ENCODE measurements at regions not wholly inside any gene's neighbourhood (a gene's known extent, or its start where the extent isn't known, plus 50 kb on each side); places are given as distances from the start of the nearest gene placed in this dataset.
"Not testable (repeated sequence)": the region's sequence is repeated elsewhere in the genome, so short reads cannot be mapped to it uniquely, and the experiment has no call there.

DNA sequence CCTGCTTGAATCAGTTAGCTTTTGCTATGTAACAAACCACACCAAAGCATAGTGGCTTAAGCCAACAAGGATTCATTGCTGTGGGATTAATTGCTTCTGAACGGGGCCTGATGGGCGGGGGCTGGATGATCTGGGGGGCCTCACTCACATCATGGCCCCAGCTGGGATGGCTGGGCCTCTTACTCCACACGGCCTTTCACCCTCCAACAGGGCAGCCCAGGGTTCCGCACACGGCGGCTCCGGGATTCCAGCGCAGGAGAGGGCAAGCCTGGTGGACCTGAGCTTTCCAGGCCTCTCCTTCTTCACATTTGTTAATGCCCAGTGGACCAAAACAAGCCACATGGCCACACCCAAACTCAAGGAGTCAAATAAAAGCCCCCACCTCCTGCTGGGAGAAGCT is 86.3 kb upstream of the PHLPP1 start:
- DNase-seq: no peak

DNA sequence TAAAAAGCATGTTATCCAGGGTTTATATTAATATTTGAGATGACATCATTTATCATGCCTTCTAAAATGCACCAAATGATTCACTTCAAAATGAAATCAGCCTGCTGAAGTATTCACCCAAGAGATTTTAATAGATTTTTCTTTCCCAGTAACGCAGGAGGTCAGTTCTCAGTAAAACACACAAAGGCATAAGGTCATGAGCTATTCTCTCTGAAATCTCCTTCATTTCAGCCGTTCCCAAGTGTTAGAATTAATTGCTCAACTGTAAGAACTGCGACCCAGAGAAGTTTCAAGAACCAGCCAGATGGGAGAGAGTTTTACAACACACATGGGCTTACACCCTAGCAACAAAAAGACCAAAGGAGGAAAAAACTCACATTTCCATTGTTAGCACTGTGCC is 84.2 kb upstream of the PHLPP1 start:
- DNase-seq: no peak

DNA sequence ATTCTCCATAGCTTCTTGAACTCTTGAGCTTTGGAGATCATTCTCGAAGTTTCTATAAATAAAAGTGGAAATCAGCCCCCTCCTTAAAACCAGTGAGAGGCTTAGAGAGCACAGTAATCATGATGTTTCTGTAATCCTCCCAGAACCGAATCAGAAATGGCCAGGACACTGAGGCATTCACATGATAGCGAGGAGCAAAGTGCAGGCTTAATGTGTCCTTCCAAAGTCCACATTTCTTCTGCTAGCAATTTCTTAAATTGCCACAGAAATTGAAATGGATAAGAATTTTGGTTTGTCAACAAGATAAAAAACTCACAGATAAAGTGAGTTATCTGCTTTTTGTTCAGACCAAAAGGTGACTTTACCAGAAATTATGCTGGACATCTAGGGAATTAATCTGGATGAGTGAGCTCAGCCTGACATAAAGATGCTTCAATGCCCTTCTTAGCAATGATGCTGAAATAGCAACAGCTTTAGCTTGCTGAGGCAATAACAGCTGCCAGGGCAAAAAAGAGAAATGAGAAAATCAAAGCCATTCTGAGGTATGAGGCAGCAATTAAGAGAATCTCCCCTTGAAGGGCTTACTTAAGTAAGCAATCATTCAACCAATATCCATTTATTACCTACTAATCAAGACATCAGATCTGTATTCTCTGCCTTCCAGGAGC is 82.4 kb upstream of the PHLPP1 start:
- DNase-seq: no peak

DNA sequence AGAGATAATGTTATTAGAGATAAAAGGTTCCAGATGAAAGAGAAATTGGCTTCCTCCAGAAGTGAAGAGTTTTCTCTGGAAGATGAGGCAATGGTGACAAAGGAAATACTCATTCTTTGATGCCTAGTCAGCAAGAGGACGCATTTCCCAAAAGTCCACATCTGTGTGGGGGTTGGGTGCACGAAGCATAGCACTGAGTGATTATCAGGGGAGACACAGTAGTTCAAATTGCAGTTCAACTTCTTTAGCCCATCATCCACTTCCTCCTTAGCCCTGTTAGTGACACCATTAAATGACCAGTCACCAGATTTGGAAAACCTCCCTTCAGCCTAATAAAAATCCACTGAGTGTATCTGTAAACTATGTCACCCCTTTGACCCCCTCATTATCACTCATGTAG is 80.9 kb upstream of the PHLPP1 start:
- no peak for DNase-seq

DNA sequence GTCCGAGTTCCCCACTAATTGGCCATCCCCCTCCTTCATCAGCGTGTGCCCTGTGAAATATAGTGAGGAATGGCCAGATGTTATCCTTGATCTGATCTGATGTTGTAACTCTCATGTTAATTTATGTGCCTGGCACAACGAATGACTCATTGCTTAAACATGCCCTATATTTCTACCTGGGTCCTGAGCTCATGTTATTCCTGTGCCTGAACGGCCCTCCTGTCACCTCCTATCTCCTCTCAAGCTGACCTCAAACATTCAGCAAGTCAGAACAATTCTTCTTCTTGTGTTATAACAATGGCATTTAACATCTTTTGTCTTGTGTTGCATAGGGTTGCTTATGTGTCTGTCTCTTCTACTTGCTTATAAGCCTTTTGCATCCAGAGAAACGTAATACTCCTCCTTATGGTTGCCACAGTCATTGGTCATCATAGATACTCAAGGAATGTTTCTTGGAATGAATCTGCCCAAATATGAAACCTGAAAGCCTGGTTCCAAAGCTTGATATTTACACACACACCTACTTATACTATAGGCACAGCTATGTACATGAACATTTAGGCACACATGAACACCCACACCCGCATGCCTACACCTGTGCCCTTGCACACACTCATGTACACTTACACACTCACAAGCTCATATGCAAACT is 80.2 kb upstream of the PHLPP1 start:
- DNase-seq: no peak

DNA sequence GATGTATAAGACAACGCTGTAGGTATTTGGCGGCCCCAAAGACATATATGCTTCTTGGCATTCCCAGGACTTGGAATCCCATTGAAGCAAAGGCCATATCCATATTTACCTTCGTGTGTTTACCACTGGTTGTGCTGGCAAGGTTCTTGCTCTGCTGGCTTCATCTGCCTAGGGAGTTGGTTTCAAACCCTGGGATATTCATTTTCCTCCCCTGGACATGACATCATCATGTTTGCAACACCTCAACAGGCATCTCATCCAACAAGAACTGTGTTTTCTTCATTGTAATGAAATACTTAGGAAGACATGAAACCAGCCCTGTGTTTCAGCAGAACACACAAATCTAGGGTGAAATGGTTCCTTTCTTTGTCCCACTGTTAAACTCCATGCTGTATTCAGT is 77.9 kb upstream of the PHLPP1 start:
- no peak for DNase-seq

DNA sequence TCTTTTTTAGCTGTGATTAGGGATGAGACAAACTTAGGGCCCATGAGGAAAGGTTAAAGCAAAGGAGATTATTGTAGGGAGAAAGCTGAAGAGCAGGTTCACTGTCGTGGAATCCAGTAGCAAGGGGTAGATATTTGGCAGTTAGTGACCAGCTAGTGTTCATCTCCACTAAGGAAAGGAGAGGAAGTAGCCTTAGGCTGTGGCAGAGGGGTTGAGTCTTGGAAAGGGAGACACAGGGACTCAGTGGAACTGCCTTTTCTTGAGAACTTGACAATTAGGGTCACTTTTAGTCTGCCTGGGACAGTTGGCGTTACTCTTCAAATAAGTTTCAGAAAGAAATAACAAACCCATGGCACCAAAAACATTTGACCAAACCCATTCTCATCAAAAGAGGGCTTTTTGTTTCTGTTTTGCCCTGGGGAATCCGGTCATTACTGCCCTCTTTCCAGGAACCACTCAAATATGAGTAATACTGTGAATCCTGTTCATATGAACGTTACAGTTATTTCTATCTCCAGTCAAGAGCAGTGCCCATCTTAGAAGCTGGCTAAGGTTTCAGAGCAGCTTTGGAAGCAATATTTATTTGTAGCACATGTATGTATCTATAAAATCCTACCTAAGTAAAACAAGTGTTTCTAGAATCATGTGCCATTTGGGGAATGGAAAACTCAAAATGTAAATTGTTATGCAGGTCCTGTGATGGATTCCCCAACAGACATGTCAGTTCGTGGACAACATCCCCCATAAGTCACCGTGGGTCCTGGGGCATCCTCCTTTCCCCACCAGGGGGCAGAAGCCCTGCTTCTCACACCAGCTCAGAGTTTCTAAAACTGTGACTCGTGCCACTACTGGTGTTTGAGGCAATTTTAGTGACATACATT is 77.3 kb upstream of the PHLPP1 start:
- DNase-seq: peak; percentile 81

DNA sequence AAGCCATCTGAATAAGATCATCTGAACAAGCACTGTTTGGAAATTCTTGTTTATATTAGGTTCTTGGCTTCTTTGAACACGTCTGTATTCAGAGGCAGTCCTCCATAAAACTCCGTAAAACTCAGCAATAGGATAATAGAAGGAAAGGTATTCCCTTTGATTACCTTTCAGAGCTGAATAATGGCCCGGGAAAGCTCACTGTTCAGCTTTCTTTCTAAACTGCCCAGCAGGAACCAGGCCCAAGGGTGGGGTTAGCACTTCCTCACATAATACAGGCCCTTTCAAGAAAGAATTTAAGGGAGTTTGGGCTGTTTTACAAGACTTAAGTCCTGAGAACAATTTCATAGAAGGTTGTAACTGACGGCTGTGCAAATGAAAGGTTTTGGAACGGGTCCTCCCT is 72.2 kb upstream of the PHLPP1 start:
- DNase-seq: no peak

DNA sequence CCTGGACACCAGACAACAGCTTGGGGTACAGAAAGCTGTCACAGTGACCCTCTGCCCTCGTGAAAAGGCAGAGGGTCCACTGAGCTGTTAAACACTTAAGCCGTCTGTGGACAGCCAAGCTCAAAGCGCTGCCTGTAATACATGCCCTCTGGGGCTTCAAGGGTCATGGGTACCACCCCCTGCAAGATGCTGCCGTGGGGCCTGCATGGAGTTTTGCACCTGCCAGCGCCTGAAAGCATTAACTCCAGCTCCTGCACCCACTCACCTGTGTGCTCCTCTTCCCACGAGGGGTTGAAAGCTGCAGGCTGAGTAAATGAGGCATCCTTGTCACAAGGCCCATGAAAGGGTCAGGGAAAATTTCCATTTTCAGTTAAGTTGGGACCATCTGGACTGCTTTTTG is 70.6 kb upstream of the PHLPP1 start:
- no peak for DNase-seq

DNA sequence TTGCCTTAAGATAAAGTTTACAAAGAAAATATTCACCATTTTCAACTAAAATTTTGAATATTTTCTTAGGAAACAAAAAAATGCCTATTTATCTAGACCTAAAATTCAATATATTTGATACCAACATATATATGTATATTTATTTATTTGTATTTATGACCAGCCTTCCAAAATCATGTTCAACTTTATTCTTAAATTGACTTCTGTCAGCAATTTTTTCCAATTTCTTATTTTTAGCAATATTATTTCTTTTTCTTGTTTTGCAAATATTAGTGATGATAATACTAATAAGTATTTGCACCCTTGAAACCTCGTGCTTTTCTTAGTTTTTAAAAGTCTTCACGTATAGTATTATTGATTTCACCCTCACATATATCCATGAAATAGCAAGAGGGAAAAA is 68.2 kb upstream of the PHLPP1 start:
- DNase-seq: no peak

DNA sequence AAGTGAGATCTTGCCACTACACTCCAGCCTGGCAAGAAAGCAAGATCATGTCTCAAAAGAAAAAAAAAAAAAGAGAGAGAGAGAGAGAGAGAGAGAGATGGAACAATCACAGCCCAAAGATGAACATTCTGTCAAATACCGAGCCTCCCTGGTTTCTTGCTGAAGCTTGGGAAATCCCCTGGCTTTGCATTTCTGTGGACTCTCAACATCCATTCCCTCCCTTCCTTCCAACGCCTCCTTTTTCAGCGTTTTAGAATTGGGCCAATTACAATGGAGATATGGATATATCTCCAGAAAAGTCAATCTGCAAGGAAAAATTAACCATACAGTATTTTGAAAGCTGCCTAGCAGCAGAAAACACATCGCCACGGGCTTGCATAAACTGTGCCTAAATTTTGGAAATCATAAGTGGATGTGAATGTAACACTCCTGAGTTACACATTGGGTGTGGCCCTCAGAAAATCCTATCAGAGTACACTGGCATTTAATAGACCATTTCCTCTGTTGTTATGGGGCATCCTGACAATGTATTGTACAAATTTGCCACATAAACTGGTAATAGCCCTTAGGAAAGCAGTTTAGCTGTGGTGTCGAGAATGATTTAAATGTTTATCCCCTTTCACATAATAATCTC is 67.2 kb upstream of the PHLPP1 start:
- no peak for DNase-seq

DNA sequence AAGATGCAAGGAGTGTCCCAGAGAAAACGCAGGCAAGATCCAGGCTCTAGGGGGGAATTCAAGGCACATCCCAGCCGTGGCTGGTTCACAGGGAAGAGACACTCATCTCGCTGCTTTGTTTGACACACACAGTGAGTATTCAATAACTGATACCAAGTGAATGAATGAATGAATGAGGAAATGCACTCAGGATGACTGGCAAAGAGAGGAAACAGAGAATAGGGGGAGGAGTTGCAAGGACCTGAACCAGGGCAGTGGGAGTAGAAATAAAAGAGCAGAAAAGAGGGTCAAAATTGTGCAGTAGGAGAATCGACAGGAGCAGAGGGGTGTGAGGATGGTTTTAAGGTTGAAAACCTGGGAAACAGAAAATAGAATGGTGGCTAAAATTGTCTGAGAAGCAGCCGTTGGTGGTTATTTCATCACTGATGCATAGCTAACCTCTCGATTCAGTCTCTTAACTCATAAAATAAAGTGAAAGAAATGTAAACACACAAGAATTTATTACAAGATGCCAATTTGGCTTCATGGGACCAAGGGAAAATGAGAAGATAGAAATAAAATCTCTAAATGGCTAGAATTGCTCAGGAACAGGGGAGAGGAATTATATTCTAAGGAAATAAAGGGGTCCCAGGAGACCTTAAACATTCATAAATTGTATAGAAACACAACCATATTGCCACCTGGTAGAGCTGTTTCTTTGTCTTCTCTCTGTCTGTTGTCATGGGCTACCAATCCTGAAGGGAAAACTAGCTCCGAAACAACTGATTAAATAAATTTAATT is 63.9 kb upstream of the PHLPP1 start:
- no peak for DNase-seq

DNA sequence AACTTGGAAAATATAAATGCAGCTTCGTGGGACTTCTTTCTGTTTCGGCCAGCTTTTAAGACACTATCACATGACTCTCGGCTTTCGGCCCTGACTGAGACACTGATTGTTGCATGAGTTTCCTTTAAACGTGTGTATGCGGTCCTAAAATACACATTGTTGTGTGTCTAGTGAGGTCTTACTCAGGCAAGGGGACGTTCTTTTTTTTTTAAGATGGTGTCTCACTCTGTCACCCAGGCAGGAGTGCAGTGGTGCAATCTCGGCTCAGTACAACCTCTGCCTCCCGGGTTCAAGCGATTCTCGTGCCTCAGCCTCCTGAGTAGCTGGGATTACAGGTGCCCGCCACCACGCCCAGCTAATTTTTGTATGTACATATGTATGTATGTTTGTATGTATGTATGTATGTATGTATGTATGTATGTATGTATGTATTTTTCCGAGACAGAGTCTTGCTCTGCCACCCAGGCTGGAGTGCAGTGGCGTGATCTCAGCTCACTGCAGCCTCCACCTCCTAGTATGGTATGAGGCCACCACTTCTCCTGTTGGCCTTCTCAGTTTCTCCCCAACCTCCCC is 63.2 kb upstream of the PHLPP1 start:
- DNase-seq: not testable (repeated sequence)

DNA sequence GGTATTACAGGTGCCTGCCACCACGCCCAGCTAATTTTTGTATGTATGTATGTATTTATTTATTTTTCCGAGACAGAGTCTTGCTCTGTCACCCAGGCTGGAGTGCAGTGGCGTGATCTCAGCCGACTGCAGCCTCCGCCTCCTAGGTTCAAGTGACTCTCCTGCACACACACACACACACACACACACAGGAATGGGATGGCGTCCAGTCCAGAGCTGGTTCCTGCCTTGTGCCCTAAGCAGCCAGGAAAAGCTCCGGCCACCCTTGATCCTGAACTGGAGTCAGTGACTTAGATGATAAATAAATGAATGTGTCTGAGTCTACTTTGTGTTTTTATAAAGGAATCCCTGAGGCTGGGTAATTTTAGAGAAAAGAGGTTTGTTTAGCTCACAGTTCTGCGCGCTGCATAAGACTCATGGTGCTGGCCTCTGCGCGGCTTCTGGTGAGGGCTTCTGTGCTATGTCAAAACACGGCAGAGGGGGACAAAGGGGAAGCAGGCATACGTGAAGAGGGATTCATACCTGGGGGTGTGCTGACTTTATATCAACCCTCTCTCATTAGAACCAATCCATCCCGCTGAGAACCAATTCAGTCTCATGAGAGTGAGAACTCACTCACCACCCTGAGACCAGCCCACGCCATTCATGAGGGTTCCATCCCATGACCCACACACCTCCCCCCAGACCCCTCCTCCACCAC is 59.7 kb upstream of the PHLPP1 start:
- no peak for DNase-seq

DNA sequence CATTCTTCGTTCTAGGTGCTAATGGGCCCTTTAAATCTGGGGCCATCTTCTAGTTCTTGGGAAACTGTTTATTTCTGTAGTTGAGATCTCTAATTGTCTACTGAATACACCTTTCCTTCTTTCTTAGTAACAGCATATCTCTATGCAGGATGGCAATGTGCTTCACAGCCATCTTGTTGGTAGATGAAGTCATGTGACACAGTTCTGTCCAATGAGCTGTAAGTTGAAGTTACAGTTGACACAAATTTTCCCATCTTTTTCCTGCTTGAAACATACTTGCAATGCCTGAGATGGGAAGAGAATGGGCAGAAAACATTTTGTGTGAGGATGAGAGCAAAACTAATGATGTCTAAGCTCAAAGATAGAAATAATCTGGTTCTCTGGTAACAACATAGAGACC is 57.3 kb upstream of the PHLPP1 start:
- no peak for DNase-seq

DNA sequence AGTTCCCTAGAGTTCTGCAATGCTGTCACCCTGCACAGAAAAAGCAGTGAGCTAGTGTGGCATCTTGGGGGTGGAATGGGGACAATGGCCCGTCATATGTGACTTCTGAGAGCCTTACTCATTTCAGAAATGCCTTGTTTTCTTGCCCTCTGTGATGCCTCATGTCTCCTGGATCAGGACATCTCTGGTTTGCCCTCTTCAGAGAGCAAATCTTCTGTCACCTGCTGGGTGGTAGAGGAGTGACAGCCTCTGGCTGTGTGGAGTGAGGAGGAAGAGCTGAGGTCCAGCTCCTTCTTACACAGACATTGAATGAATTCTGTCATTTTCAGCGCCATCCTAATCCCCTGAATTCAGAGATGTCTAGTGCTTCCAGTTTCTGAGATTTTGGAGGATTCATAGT is 55.6 kb upstream of the PHLPP1 start:
- no peak for DNase-seq

DNA sequence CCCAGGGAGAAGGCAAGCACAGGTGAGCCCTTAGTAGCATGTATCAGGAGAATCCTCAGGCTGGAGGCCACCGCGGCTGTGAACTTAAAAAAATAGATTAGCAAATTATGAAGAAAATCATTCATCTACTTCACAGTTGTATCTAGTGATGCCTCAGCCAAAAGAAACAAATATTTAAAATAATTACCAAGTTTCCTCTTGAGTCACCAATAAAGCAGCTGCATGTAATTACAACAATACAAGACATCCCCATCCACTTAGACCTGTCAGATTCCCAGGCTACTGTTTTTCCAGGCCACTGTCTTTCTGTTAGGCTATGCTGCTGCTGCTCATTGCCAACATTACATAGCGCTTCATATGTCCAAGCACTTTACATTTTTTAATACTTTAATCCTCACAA is 54.6 kb upstream of the PHLPP1 start:
- no peak for DNase-seq

DNA sequence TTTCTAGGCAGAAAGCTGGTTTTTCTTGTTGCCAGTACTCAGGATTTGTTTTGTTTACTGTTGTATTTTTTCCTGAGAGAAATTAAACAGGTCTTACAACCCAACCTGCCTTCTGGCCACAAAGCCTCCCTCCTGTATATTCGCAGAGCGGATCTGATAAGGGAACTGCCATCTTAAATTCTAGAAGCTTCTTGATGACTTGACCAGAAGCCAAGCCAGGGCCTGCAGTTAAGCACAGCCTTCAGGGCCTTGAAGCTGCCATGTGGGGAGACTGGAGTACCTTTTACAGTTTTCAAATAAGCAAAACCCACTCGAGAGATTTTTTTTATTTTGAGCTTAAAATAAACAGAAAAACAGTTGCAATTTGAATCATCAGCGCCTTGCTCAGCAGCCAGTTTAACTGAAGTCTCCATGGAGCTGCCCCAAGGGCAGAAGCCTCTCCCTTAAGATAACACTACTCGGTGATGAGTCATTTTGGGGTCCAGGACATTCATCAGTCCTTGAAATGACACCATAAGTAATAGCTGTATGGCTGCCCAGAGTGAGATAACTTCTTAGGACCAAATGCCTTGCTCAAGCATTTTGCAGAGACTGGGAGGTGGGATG is 51.5 kb upstream of the PHLPP1 start:
- DNase-seq: peak; percentile 64

DNA sequence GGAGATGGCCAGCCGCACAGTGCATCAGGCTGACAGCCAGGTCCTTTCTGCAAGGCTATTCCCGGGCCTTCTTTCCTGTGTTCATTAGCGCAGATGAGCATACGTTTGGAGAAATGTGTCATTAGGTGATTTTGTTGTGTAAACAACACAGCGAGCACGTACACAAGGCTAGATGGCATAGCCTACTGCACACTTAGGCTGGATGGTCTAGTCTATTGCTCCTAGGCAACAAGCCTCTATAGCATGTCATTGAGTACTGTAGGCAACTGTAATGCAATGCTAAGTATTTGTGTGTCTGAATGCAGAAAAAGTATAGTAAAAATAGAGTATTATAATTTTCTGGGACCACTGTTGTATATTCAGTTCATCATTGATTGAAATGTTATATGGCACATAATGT is 50.9 kb upstream of the PHLPP1 start:
- DNase-seq: no peak

DNA sequence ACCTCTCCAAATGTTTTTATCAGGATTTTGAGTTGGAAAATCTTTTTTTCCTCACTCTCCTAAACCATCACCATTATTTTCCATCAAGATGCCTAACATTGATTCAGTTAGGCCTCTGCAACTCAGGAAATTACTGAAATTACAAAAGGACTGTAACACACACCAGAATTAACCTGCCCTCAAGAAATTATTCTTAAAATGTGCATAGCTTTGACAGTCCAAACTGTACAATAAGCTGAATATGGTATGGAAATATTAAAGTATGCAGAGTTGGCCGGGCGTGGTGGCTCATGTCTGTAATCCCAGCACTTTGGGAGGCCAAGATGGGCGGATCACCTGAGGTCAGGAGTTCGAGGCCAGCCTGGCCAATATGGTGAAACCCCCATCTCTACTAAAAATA is 50.2 kb upstream of the PHLPP1 start:
- DNase-seq: no peak
